ENCODE measurements at regions not wholly inside any gene's neighbourhood (a gene's known extent, or its start where the extent isn't known, plus 50 kb on each side); places are given as distances from the start of the nearest gene placed in this dataset.
"Not testable (repeated sequence)": the region's sequence is repeated elsewhere in the genome, so short reads cannot be mapped to it uniquely, and the experiment has no call there.

DNA sequence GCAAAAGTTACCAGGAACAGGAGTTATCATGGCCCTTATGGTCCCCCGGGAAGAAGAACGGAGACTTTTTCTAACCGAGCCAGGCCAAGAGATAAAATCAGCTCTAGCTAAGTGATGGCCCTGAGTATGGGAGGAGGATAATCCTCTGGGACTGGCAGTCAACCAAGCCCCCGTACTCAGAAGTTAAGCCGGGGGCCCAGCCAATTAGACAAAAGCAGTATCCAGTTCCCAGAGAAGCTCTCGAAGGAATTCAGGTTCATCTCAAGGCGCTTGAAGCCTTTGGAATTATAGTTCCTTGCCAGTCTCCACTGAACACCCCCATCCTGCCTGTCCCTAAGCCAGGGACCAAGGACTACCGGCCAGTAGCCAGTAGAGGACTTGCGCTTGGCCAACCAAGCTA is 365.3 kb upstream of the TCF4 start (continued):
- TF ChIP-seq, protein P1, sequence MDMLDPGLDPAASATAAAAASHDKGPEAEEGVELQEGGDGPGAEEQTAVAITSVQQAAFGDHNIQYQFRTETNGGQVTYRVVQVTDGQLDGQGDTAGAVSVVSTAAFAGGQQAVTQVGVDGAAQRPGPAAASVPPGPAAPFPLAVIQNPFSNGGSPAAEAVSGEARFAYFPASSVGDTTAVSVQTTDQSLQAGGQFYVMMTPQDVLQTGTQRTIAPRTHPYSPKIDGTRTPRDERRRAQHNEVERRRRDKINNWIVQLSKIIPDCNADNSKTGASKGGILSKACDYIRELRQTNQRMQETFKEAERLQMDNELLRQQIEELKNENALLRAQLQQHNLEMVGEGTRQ (IDR thresholded peaks at IDR 0.05; ENCODE audit: borderline replicate concordance, low read depth, low read length) = no peak
- TF ChIP-seq RBBP5 (conservative IDR thresholded peaks at IDR 0.05) = no peak

DNA sequence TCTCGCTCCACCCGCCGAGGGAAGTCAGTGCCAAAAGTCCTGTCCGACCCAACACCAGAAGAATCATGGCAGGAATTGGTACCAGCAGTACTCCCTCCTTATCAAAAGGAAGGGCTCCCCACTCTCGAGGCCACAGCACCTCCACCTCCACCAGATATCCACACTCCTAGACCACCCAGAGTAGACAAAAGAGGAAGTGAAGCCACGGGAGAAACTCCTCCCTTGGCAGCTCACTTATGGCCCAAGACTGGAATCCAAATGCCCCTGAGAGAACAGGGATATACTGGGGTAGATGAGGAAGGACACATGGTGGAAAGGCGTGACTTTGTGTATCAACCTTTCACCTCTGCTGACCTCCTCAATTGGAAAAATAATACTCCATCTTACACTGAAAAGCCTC is 363.7 kb upstream of the TCF4 start:
- POLR2A ChIA-PET; H3K9me3 ChIP-seq (replicated peaks; ENCODE audit: control insufficient read depth, insufficient read depth, low read length); intact Hi-C loops (cut with micrococcal nuclease; ENCODE audit: unreplicated experiment); H3K27ac ChIP-seq (ENCODE audit: control insufficient read depth, insufficient read depth); FAIRE-seq; SMC1A ChIA-PET (ENCODE audit: uncharacterized antibody, unreplicated experiment); H3K9ac ChIP-seq (ENCODE audit: control insufficient read depth, insufficient read depth, low read length); BruUV-seq (replicated peaks); CTCF ChIA-PET; H4K20me1 ChIP-seq (ENCODE audit: control insufficient read depth, insufficient read depth); H3K36me3 ChIP-seq (ENCODE audit: control insufficient read depth in 2 of 2, insufficient read depth in 2 of 2, low read length in 1 of 2); H3K4me2 ChIP-seq (ENCODE audit: control insufficient read depth, insufficient read depth); RAD21 ChIA-PET (ENCODE audit: unreplicated experiment); ATAC-seq; H3K4me1 ChIP-seq (ENCODE audit: control insufficient read depth, insufficient read depth, low read length); H2AFZ ChIP-seq (ENCODE audit: control insufficient read depth, low read depth, low read length); in situ Hi-C loops (cut with MboI); DNase-seq (ENCODE audit: low read depth, low spot score); H3K27me3 ChIP-seq (replicated peaks in 1 of 2; ENCODE audit: control insufficient read depth in 2 of 2, insufficient read depth in 2 of 2, low read length in 1 of 2); H3K79me2 ChIP-seq (ENCODE audit: control insufficient read depth, insufficient read depth, low read length); H3K4me3 ChIP-seq: not testable (repeated sequence)
- 41% methylated on average over 7 of the region's 7 CpGs for WGBS (ENCODE audit: insufficient coverage, insufficient replicate concordance, low lambda C conversion rate, missing lambda C conversion rate)

DNA sequence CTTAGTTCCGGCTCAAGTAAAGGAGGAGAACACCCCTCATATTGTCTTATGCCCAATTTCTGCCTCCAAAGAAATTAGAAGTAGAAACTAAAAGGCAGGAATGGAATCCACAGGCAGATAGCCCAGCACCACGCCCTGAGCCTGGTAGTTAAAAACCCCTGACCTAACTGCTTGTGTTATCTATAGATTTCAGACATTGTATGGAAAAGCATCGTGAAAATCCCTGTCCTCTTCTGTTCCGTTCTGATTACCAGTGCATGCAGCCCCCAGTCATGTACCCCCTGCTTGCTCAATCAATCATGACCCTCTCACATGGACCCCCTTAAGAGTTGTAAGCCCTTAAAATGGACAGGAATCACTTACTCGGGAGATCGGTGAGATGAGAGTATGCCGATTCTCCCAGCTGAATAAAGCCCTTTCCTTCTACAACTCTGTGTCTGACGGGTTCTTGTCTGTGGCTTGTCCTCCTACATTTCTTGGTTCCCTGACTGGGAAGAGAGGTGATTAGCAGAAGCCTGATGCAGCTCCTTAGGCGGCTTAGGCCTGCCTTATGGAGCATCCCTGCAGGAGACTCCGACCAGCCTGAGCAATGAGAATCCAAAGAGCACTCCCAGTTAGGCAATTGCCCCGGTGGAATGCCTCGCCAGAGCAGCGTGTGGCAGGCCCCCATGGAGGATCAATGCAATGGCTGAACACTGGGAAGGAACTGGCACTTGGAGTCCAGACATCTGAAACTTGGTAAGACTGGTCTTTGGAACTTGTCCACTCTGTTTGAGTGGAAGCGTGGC is 362.6 kb upstream of the TCF4 start:
- ATAC-seq (no peak), FAIRE-seq (no peak), DNase-seq (ENCODE audit: low read depth, low spot score) (no peak)
- in situ Hi-C loops (cut with MboI) (no loop called here), intact Hi-C loops (cut with micrococcal nuclease; ENCODE audit: unreplicated experiment) (no loop called here)
- CTCF ChIA-PET = interaction anchor here (0.5 kb wide), 1 partner anchor 1079 kb away, joined by 3 read pairs; no protein-coding TSS in a partner anchor
- no peaks in the 10 kb centered on the region for H3K36me3 ChIP-seq (ENCODE audit: control insufficient read depth in 2 of 2, insufficient read depth in 2 of 2, low read length in 1 of 2)
- RAD21 ChIA-PET (ENCODE audit: unreplicated experiment) = no interaction called here
- H3K4me3 ChIP-seq = no peak overlapping the region
- H3K4me2 ChIP-seq (ENCODE audit: control insufficient read depth, insufficient read depth) = no peak overlapping the region
- H3K9ac ChIP-seq (ENCODE audit: control insufficient read depth, insufficient read depth, low read length) = no peak overlapping the region
- no peaks in the 10 kb centered on the region for H3K4me1 ChIP-seq (ENCODE audit: control insufficient read depth, insufficient read depth, low read length)
- no peaks in the 10 kb centered on the region for H4K20me1 ChIP-seq (ENCODE audit: control insufficient read depth, insufficient read depth)
- H3K27ac ChIP-seq (ENCODE audit: control insufficient read depth, insufficient read depth) = no peak overlapping the region
- BruUV-seq (replicated peaks) = no TSS peak
- POLR2A ChIA-PET = no interaction called here
- SMC1A ChIA-PET (ENCODE audit: uncharacterized antibody, unreplicated experiment) = no interaction called here
- WGBS (ENCODE audit: insufficient coverage, insufficient replicate concordance, low lambda C conversion rate, missing lambda C conversion rate) = 37% methylated on average over 14 of the region's 14 CpGs
- H3K79me2 ChIP-seq (ENCODE audit: control insufficient read depth, insufficient read depth, low read length) = no peaks in the 10 kb centered on the region
- no peaks in the 10 kb centered on the region for H3K27me3 ChIP-seq (replicated peaks in 1 of 2; ENCODE audit: control insufficient read depth in 2 of 2, insufficient read depth in 2 of 2, low read length in 1 of 2)
- no peaks in the 10 kb centered on the region for H3K9me3 ChIP-seq (replicated peaks; ENCODE audit: control insufficient read depth, insufficient read depth, low read length)
- H2AFZ ChIP-seq (ENCODE audit: control insufficient read depth, low read depth, low read length) = no peak overlapping the region
- TF ChIP-seq BMI1 (IDR thresholded peaks at IDR 0.05; ENCODE audit: borderline replicate concordance) (no peak), BRCA1 (IDR thresholded peaks at IDR 0.05; ENCODE audit: low read depth, low read length) (no peak), MYB (IDR thresholded peaks at IDR 0.05; ENCODE audit: borderline replicate concordance, low read depth, low read length) (no peak), MLLT1 (IDR thresholded peaks at IDR 0.05) (no peak), ZBTB4 (CRISPR knock-in tag; IDR thresholded peaks at IDR 0.05) (no peak)
- TF ChIP-seq, protein P2, sequence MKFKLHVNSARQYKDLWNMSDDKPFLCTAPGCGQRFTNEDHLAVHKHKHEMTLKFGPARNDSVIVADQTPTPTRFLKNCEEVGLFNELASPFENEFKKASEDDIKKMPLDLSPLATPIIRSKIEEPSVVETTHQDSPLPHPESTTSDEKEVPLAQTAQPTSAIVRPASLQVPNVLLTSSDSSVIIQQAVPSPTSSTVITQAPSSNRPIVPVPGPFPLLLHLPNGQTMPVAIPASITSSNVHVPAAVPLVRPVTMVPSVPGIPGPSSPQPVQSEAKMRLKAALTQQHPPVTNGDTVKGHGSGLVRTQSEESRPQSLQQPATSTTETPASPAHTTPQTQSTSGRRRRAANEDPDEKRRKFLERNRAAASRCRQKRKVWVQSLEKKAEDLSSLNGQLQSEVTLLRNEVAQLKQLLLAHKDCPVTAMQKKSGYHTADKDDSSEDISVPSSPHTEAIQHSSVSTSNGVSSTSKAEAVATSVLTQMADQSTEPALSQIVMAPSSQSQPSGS (IDR thresholded peaks at IDR 0.05; ENCODE audit: low read length) = no peak
